GM21825 (cell line): ENCODE measurements at regions not wholly inside any gene's neighbourhood (a gene's known extent, or its start where the extent isn't known, plus 50 kb on each side); places are given as distances from the start of the nearest gene placed in this dataset.

ENCODE experiments used
- ATAC-seq: cut with Tn5 transposase; IDR thresholded peaks from one replicate; pipeline ENCODE4 v1.9.1; 2021; ENCODE audit warnings: mild to moderate bottlenecking, moderate library complexity; ENCODE audit not compliant: unreplicated experiment

DNA sequence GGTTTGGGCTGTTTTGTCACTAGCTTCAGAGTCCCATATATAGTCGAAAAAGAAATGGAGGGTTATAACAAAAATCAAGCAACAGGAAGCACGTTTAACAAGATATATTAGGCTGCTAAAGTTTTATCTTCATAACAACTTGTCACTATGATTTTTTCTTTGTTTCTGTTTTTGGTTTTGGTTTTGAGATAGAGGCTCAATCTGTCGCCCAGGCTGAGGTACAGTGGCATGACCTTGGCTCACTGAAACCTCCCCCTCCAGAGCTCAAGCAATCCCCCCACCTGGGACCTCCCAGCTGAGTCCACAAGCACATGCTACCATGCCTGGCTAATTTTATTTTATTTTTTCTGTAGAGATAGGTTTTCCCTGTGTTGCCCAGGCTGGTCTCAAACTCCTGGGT is 2664.4 kb downstream of the ARAP2 start:
- ATAC-seq: no peak

DNA sequence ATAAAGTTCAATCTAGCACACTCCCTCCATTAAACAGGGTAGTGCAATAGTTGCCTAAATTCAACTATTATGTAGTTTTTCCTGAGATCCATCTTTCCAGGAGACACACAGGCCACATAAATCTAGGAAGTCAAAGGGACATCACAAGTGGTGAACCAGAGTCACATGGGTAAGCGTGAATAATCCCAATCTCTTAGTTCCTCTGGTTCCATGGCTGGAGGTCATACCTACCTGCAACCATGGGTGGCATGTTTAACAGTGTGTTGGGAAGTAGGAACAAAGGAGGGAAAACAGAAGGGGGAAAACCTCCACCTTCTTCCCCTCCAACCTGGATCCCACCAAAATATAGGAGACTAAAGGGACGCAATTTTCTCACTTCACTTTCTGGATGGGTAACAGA is 2651.6 kb downstream of the ARAP2 start:
- no peak for ATAC-seq

DNA sequence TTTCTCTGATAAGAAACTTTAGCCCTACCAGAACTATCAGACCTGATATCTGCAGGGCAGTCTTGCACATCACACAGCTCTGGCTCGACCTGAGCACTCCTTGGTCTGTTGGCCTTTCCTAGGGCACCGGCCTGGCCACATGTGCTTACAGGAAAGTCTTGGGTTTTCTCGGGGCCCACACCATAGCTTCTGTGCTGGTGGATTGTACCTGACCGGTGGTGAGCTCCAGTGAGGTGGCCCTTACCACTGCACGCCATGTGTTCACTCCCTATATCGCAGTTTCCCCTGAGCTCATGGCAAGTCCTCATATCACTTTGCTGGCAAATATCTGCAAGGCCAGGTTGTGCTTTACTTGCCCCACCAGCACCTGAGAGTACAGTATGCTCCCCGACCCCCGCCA is 2637.4 kb downstream of the ARAP2 start:
- ATAC-seq: no peak

DNA sequence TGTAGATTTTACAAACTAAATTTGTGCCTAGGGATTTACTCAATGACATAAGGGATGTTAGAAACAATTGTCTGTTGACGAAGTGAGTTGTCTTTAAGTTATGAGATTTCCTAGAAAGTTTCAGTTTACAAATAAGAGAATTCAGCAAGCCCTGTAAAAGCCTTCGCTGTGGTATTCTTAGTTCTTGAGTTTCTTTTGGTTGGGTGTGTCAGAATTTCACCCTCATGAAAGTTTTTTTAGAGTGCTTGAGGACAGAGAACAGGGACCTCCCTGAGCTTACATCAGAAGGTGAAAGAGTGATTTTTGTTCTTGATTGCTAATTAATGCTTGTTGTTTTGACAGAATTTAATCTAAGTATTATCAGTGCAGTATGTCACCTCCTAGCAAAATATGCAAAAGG is 2628.2 kb downstream of the ARAP2 start:
- no peak for ATAC-seq

DNA sequence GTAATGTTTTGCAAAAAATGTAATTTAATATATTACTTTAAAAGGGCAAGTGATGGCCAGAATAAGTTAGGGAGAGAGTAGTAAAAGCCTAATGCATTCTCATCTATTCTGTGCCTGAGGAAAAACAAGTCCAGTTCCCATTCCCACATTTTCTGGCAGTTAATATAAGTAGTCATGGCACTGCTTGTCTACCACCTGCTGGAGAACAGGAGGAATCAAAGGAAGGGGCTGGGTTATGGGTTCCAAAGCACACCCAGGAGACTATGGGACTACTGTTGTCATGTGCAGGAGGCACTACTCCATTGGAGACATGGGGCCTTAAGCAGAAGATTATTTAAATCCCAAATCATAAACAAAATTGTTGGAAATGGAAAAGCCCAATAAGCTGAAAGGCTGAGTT is 2618.6 kb downstream of the ARAP2 start:
- no peak for ATAC-seq

DNA sequence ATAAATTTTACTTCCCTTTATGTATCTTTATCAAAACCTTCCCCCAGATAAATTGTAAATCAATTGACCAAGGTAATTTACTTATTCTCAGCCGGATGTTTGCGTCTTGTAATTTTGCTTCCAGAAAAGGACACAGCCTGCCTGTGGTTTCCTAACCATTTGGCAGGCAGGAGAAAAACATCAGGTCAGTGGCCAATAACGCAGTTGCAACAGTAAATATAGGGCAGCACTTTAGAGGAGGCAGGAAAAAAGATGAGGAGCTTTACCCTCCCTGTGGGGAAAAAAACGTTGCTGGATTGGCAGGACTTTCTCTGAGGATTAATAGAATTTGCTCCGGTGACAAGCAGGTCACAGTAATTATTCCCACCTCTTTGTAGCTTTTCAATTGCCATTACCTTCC is 2618.1 kb downstream of the ARAP2 start:
- ATAC-seq: no peak

DNA sequence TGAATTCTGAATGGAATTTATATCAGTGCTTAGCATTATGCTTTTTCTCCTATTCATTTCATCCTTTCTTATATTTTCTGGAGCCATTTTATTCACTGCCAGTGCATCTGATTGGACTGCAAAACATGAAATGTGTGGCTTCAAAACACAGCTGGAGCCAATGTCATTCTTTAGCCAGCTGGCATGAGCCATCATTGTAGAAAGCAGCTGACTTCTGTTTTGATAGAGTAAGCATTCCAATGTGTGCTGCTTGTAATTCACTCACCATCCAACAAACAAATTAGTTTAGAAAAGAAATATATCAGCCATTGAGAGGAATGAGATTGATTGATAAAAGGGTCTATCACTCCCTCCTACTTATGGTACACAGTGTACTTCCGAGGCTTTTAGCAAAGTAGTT is 2616.0 kb downstream of the ARAP2 start:
- no peak for ATAC-seq

DNA sequence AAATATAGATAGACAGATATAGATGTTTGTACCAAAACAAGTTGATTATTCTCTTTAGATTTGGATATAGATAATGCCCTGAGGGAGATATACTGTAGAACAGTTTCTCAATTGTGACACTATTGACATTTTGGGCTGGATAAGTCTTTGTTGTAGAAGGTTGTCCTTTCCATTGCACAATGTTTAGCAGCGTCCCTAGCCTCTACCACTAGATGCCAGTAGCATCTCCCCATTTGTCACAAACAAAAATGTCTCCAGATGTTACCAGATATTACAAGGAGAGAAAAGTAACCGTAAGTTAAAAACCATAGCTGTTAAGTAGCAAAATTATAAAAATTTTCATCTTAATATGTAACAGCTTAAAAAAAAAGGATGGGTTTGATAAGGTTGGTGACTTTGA is 2595.3 kb downstream of the ARAP2 start:
- ATAC-seq: no peak

DNA sequence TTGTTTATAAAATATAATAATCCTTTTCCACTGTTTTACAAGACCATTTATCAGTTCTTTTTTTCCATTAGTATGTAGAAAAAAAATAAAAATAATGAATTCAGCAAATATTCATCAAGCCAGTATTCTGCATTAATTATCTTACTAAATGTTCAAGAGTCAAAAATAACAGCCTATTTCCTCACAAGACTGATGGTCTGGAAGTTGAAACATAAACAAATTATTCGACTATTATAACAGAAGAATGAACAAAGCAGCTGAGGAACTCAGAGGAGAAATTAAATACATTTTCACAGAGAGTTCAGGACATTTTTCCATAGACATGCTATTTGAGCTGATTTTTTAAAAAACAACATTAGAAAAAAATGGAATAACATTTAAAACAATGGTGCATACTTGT is 2594.8 kb downstream of the ARAP2 start:
- no peak for ATAC-seq

DNA sequence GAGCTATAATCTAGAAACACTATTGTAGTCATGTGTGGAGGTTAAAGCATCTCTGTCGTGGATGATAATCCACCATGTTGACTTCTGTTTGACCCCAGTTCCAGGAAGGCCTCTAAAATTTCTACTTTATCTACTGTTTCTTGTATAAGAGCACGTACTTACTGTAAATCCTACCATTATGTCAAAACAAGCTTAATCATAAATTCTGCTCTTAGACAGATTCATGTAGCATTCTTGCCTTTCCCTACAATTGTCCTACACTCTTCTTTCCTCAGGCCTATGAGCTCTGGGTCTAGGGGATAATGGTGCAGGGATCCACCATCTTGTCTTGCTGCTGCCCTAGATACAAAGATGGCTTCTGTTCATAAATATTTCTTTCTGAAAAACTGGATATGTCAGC is 2594.3 kb downstream of the ARAP2 start:
- ATAC-seq: no peak

DNA sequence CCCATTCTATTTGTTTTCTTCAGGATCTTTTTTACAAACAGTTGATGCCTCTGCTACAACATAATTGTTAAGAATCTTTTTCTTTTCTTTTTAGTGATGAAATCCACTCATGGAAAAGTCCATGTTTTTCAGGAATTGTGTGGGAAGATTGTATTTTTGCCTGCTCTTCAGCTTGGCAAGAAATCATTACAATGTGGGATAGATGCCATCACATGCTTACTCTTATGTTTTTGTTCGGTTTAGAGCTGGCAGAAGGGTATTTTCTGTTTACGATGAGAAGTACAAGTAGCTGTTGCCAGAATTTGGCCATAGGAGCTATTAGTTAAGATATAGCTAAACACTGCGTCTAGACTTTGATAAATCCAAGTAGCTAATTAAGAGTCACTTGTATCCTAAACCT is 2585.3 kb downstream of the ARAP2 start:
- ATAC-seq: no peak

DNA sequence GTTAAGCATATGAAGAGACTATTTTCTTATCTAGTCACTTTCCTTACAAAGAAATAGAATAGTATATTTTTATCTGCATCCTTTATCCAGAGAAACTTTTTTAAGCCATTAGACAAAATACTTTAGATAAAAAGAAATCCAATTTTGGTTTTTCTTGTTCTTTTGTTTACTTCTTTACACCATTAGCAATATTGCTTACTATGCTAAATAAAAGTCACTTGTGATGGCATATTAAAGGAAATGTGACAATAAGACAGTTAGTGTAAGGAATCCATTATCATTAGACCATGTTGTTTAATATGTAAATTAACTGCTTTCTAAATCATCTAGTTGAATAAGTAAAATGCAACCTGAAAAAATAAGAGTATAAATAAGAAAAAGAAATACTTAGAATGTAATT is 2582.7 kb downstream of the ARAP2 start:
- ATAC-seq: no peak

DNA sequence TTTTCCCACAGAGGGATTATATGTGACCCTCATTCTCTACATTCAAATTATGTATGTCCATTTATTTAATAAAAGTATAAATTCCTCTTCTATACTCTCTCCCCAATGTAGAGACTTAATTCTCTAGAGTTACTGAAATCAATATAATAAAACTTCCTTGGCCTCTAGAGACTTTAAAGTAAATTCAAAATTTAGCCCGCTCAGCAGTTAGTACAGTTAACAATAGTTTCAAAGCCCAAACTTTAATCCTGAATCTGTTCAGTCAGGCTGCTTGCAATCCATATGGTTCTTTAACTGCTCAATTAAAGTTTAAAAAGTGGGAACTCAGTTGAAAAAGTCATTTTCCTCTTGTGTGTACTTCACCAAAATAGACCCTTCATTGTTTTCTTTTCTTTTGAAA is 2558.4 kb downstream of the ARAP2 start:
- ATAC-seq: no peak

DNA sequence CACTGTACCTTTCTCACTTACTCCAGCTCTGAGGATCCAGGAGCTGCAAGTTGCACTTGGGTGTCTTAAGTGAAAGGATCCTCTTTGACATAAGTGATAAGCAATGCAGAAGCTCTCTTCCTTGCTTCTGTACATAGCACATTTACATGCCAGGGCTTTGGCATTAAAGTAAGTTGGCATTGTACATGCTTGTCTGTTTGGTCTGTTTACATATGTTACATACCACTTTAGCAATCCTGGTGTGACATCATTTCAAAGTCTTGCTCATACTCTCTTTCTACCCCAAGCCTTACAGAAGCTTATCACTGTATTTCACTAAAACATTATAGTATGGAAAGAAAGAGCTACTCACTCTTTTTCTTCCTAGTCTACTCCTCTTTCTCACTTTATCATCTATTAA is 2548.3 kb downstream of the ARAP2 start:
- no peak for ATAC-seq

DNA sequence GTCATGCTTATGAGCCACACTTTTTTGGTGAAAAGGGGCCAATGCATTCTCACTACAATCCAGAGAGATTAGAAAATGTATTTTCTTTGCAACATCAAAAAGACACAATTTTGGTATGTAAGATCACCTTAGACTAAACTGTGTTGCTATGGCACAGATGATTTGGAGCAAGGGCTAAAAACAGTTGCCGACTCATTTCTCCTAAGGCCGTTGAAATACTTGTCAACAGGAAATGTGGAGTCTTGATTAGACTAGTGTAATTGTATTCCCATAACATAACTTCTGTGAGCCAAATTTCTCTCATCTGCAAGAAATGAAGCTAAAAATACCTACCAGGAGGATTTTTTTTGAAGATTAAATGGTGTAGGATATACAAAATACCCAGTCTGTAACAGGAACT is 2547.7 kb downstream of the ARAP2 start:
- no peak for ATAC-seq

DNA sequence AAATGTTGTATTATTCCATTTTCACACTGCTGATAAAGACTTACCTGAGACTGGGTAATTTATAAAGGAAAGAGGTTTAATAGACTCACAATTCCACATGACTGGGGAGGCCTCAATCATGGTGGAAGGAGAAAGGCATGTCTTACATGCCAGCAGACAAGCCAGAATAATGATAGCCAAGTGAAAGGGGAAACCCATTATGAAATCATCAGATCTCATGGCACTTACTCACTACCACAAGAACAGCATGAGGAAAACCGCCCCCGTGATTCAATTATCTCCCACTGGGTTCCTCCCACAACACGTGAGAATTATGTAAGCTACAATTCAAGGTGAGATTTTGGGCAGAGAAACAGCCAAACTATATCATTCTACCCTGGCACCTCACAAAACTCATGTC is 2535.1 kb downstream of the ARAP2 start:
- no peak for ATAC-seq

DNA sequence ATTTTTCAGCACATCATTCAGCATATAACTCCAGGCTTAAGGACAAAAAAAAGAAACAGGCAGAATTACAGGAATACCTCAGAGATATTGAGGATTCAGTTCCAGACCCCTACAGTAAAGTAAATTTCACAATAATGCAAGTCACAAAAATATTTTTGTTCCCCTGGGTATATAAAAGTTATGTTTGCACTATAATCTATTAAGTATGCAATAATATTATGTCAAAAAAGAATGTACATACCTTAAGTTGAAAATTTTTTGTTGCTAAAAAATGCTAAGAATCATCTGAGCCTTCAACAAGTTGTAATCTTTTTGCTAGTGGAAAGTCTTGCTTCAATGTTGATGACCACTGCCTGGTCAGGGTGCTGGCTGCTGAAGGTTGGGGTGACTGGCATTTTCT is 2532.5 kb downstream of the ARAP2 start:
- ATAC-seq: no peak

DNA sequence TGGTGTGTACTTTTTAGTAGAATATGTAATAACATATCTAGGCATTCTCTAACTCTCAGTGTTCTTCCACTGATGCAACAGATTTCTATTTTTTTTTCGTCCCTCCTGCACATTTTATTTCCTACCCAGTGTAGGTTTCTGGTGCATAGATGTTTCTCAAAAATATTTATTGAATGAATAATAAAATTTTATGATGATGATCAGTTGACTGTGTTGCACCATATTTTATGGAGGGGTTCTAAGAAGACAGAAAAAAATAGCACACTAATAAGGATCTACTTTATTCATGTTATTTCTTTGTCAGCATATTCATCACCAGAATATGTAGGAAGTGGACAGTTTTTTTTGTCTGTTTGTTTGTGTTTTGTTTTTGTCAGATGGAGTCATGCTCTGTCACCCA is 2529.3 kb downstream of the ARAP2 start:
- ATAC-seq: no peak

DNA sequence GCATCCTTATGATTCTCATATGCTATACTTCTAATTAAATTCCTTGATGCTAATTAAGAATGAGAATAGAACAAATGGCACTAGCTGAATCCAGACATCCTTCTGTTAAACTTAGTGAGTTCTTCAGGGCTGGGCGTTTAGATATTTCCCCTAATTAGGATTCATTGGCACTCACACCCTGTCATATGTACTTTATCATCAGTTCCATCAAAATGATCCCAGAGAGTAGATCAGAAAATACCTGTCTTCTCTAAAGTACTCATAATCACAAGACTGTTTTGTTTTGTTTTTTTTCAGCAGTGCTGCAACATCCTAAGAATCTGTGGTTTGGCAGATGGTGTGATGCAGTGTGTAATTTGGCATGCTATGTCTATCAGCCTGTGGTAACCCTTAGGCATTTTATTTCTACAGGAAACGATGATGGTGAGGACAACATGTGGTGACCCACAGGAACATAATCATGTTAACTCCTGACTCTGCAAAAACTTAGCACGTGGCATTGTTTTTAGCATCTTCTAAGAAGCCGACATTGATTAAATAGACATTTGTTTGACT is 2528.4 kb downstream of the ARAP2 start:
- no peak for ATAC-seq

DNA sequence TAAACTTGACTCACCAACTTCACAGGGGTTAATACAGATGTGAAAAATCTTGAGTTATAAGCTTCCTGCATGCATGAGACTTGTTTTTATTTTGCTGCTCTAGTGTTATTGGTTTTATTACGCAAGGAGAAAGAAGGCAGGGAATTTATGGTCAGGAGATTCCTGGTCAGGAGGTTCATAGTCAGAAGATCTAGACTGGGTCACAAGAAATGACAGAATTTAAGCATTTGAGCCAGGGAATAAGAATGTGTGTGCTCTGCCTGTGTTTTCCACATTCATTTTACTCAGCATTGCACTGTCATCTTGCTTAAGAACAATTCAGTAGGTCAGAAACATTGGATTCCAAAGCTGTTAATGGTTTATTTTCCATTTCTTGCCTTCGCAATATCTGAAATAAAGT is 2522.1 kb downstream of the ARAP2 start:
- no peak for ATAC-seq

DNA sequence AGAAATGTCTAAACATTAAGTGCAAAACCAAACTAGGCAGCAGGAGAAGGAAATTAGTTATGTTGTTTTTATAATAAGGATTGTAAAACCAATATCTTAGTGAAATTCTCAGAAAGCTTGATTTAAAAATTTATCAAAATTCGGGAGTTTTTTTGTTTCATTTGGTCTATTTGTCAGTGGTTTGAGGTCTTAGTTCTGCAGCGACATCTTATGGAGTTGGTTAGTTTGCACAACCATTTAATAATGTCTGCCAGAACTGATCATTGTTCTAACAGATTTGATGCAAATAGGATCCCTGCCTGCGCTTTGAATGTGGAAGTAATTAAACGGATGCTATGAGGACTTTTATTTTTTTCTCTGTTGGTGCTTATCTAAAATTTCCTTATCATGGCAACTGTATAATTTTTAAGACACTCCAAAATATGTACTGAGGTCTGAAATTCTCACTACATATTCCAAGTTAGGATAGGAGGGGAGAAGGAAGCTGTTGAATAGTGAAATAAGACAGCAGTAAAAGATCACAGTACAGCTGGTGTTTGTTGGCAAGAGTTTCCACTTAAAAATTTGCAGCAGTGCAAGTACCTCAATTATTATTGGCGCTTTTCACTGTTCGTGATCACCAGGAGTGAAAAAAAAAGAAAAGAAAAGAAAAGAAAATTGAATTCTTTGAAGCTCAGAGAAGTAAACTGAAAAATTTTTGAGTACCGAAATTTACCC is 2521.4 kb downstream of the ARAP2 start:
- ATAC-seq: no peak

DNA sequence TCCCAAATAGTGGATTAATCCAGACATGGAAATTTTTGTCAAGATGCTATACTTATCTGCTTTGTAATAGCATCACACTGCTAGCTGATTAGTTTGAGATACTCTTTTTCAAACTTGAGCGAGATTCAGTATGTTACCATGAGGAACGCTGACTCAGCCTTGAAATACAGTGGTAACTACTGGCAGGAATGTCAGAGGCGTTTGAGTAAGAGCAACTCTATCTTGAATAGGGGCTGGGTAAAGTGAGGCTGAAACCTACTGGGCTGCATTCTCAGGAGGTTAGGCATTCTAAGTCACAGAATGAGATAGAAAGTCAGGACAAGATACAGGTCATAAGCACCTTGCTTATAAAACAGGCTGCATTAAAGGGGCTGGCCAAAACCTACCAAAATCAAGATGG is 2519.6 kb downstream of the ARAP2 start:
- no peak for ATAC-seq

DNA sequence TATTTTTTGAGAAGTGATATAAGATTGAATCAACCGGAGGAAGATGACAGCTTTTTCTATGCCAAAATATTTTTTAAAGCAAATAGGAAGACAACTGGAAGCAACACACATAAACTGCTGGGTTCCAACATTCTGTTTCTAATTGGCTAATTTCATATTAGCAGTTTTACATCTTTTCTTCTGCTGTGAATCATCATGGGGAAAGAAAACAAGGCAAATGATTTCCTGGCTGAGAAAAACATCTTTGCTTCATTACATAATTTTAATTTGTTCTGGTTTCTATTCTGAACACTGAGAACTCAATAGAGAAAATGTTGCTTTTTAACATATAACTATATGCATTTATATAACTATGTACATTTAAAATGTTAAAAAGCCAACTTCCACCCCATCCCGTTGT is 2518.5 kb downstream of the ARAP2 start:
- ATAC-seq: no peak
